ENCODE measurements at regions not wholly inside any gene's neighbourhood (a gene's known extent, or its start where the extent isn't known, plus 50 kb on each side); places are given as distances from the start of the nearest gene placed in this dataset.

- no peaks in the 10 kb centered on the region for H3K27me3 ChIP-seq
- WGBS, 2 donors, result 78 to 90% methylated on average over 5 of the region's 5 CpGs
- H3K4me3 ChIP-seq (replicated peaks in 1 of 3), result no peak overlapping the region
- no peak for TF ChIP-seq CTCF (IDR thresholded peaks at IDR 0.05)
- TF ChIP-seq POLR2A (IDR thresholded peaks at IDR 0.05), result no peak
- DNase-seq, result no peak
- no peaks in the 10 kb centered on the region for H3K4me1 ChIP-seq
- no peaks in the 10 kb centered on the region for H3K9me3 ChIP-seq
- H3K27ac ChIP-seq, result no peak overlapping the region
- no peaks in the 10 kb centered on the region for H3K36me3 ChIP-seq
- intact Hi-C loops (cut with DNase I), result no loop called here
These were observed 97.3 kb downstream of the MTNR1A start for GRCh38 chr4:186458050-186458449.

- Histone ChIP-seq H3K4me1 (no peaks in the 10 kb centered on the region), H3K36me3 (no peaks in the 10 kb centered on the region), H3K27me3 (no peaks in the 10 kb centered on the region), H3K9me3 (no peaks in the 10 kb centered on the region), H3K27ac (no peak overlapping the region), H3K4me3 (replicated peaks in 1 of 3) (no peak overlapping the region)
- no peak for DNase-seq
- WGBS, 2 donors, result 69 to 72% methylated on average over 2 of the region's 2 CpGs
- intact Hi-C loops (cut with DNase I), result no loop called here
- TF ChIP-seq CTCF (IDR thresholded peaks at IDR 0.05), result no peak
- no peak for TF ChIP-seq POLR2A (IDR thresholded peaks at IDR 0.05)
These were observed 103.4 kb downstream of the MTNR1A start for GRCh38 chr4:186451982-186452381.

GRCh38 chr4:186449954-186450353 is 105.4 kb downstream of the MTNR1A start:
- no peak for DNase-seq
- no peaks in the 10 kb centered on the region for H3K27me3 ChIP-seq
- H3K27ac ChIP-seq, result no peak overlapping the region
- no peak for TF ChIP-seq CTCF (IDR thresholded peaks at IDR 0.05)
- TF ChIP-seq POLR2A (IDR thresholded peaks at IDR 0.05), result no peak
- H3K9me3 ChIP-seq, result no peaks in the 10 kb centered on the region
- no peaks in the 10 kb centered on the region for H3K36me3 ChIP-seq
- intact Hi-C loops (cut with DNase I), result no loop called here
- no peaks in the 10 kb centered on the region for H3K4me1 ChIP-seq
- H3K4me3 ChIP-seq (replicated peaks in 1 of 3), result no peak overlapping the region
- WGBS, 2 donors, result 86 to 92% methylated on average over 8 of the region's 8 CpGs

GRCh38 chr4:186445040-186445439 is 110.3 kb downstream of the MTNR1A start:
- WGBS, 2 donors, result 81 to 83% methylated on average over 5 of the region's 5 CpGs

GRCh38 chr4:186441502-186441901 is 113.9 kb downstream of the MTNR1A start:
- H3K4me1 ChIP-seq, result no peaks in the 10 kb centered on the region
- H3K36me3 ChIP-seq, result no peaks in the 10 kb centered on the region
- TF ChIP-seq CTCF (IDR thresholded peaks at IDR 0.05) (no peak), POLR2A (IDR thresholded peaks at IDR 0.05) (no peak)
- H3K27ac ChIP-seq, result no peak overlapping the region
- no peaks in the 10 kb centered on the region for H3K27me3 ChIP-seq
- no peak for DNase-seq
- no peaks in the 10 kb centered on the region for H3K9me3 ChIP-seq
- intact Hi-C loops (cut with DNase I), result no loop called here
- no peak overlapping the region for H3K4me3 ChIP-seq (replicated peaks in 1 of 3)
- WGBS, 2 donors, result 82 to 96% methylated on average over 2 of the region's 2 CpGs

More at GRCh38 chr4:186445040-186445439, 110.3 kb downstream of the MTNR1A start:
- Histone ChIP-seq H3K27ac (no peak overlapping the region), H3K9me3 (no peaks in the 10 kb centered on the region), H3K27me3 (no peaks in the 10 kb centered on the region), H3K4me1 (no peaks in the 10 kb centered on the region), H3K4me3 (replicated peaks in 1 of 3) (no peak overlapping the region), H3K36me3 (no peaks in the 10 kb centered on the region)
- intact Hi-C loops (cut with DNase I), result no loop called here
- TF ChIP-seq POLR2A (IDR thresholded peaks at IDR 0.05) (no peak), CTCF (IDR thresholded peaks at IDR 0.05) (no peak)
- no peak for DNase-seq
